ENCODE measurements at regions not wholly inside any gene's neighbourhood (a gene's known extent, or its start where the extent isn't known, plus 50 kb on each side); places are given as distances from the start of the nearest gene placed in this dataset.
A peak's percentile ranks its signal among the peaks of the same experiment; 100 is the strongest.

DNA sequence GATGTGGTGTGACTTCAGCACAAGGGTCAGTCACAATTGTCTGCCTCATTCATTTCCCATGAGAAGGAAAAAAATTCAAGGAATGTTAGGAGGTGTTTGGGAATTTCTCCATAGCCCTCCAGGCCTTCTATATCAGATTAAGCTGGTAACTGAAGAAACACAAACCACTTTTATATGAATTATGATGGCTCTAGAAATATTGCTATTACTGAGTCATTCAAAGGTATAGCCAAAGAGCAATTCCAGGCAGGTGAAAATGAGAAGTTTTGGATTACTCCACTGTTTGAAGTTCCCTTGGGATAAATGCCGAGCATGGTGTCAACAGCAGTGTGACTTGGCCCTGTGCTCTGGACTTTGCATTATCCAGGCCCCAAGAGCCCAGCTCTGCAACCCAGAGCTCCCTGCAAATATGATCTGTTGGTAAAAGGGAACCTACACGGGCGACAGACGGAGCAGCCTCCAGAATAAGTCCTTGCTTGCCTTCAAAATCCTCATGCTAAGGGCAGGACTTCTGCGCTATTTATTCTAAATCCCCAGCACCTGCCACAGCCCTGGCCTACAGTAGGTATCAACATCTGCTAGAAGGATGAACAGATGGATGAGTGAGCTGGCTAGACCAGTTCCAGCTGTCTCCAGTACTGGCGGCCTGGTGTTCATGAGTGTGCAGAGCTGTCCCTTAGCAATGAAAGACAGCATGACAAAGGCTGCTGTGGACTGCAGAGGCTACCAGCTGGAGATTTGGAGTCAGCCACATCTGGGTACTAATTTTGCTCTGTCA lies 67.5 kb upstream of the ZBED5 start:
- Histone ChIP-seq H4K20me1 (ENCODE audit: insufficient read depth) (no peaks in the 10 kb centered on the region), H3K36me3 (ENCODE audit: low read depth) (no peaks in the 10 kb centered on the region), H3K79me2 (ENCODE audit: low read depth) (no peaks in the 10 kb centered on the region), H3K27me3 (ENCODE audit: insufficient read depth, low read depth) (no peaks in the 10 kb centered on the region), H3F3A (ENCODE audit: insufficient read depth, low read depth) (peaks cover 29% of the 10 kb centered on the region), H3K4me1 (replicated peaks; ENCODE audit: insufficient read depth) (peaks cover 47% of the 10 kb centered on the region), H3K9me2 (ENCODE audit: insufficient read depth) (no peaks in the 10 kb centered on the region), H3K27ac (peak overlapping the region; percentile 61), H3K9me3 (ENCODE audit: insufficient read depth, low read depth) (no peaks in the 10 kb centered on the region), H2AFZ (no peak overlapping the region), H3K4me3 (no peak overlapping the region), H3K4me2 (0 out of 2 replicates have a peak overlapping the region, but pooled peaks have one; percentile 7)
- ChIA-PET CTCF (interaction anchor here (1.3 kb wide), 1 partner anchor 9 kb away, joined by 3 read pairs; no protein-coding TSS in a partner anchor), POLR2A (ENCODE audit: unreplicated experiment) (interaction anchor here (0.6 to 1.1 kb wide), 2 partner anchors 31 to 117 kb away, joined by 3 to 7 read pairs; partner anchors contain the start of gene EIF4G2)
- peak in 1 of 2 experiments; percentile 66 for DNase-seq
- intact Hi-C loops (cut with micrococcal nuclease; ENCODE audit: unreplicated experiment): no loop called here
- TF ChIP-seq, protein P1, sequence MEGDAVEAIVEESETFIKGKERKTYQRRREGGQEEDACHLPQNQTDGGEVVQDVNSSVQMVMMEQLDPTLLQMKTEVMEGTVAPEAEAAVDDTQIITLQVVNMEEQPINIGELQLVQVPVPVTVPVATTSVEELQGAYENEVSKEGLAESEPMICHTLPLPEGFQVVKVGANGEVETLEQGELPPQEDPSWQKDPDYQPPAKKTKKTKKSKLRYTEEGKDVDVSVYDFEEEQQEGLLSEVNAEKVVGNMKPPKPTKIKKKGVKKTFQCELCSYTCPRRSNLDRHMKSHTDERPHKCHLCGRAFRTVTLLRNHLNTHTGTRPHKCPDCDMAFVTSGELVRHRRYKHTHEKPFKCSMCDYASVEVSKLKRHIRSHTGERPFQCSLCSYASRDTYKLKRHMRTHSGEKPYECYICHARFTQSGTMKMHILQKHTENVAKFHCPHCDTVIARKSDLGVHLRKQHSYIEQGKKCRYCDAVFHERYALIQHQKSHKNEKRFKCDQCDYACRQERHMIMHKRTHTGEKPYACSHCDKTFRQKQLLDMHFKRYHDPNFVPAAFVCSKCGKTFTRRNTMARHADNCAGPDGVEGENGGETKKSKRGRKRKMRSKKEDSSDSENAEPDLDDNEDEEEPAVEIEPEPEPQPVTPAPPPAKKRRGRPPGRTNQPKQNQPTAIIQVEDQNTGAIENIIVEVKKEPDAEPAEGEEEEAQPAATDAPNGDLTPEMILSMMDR (conservative IDR thresholded peaks at IDR 0.05): no peak
- TF ChIP-seq EZH2 (IDR thresholded peaks at IDR 0.05; ENCODE audit: low read depth): no peak
- BruUV-seq (replicated peaks): no TSS peak

DNA sequence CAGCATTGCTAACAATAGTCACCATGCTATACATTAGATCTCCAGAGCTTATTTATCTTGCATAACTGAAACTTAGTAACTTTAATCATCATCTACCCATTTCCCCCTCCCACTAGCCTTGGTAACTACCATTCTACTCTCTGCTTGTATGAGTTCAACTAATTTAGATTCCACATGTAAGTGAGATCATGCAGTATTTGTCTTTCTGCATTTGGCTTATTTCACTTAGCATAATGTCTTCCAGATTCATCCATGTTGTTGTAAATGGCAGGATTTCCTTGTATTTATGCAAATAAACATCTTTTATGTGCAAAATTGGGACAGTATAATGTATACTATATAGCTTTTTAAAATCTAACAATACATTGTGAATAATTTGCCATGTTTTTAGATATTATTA lies 66.0 kb upstream of the ZBED5 start:
- H3K9me3 ChIP-seq (ENCODE audit: insufficient read depth, low read depth): no peaks in the 10 kb centered on the region
- intact Hi-C loops (cut with micrococcal nuclease; ENCODE audit: unreplicated experiment): no loop called here
- peaks cover 40% of the 10 kb centered on the region for H3K4me1 ChIP-seq (replicated peaks; ENCODE audit: insufficient read depth)
- no peak for DNase-seq
- BruUV-seq (replicated peaks): no TSS peak
- no peaks in the 10 kb centered on the region for H3K9me2 ChIP-seq (ENCODE audit: insufficient read depth)
- no peaks in the 10 kb centered on the region for H3K27me3 ChIP-seq (ENCODE audit: insufficient read depth, low read depth)
- CTCF ChIA-PET: no interaction called here
- no peaks in the 10 kb centered on the region for H3K36me3 ChIP-seq (ENCODE audit: low read depth)
- H3K27ac ChIP-seq: no peak overlapping the region
- no peak overlapping the region for H3K4me2 ChIP-seq
- H3F3A ChIP-seq (ENCODE audit: insufficient read depth, low read depth): peaks cover 29% of the 10 kb centered on the region
- POLR2A ChIA-PET (ENCODE audit: unreplicated experiment): no interaction called here
- no peaks in the 10 kb centered on the region for H3K79me2 ChIP-seq (ENCODE audit: low read depth)
- TF ChIP-seq, protein P1 (conservative IDR thresholded peaks at IDR 0.05): no peak
- TF ChIP-seq EZH2 (IDR thresholded peaks at IDR 0.05; ENCODE audit: low read depth): no peak
- H4K20me1 ChIP-seq (ENCODE audit: insufficient read depth): no peaks in the 10 kb centered on the region
- no peak overlapping the region for H2AFZ ChIP-seq
- no peak overlapping the region for H3K4me3 ChIP-seq

DNA sequence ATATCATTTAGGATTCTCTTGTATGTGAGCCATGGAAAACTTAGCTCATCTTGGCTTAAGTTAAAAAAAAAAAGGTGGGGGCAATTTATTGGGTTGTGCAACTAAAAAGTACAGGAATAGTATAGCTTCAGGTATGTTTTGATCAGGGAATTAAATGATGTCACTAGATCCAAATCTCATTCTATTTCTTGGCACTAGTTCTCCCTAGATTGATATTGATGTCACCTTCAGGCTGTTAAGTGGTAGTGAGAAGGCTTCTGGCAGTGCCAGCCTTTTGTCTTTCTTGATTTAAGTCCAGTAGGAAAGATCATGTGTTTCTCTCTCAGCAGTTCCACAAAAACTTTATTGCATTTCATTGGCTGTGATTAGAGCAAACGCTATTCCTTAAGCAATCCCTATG lies 65.0 kb upstream of the ZBED5 start:
- peaks cover 29% of the 10 kb centered on the region for H3F3A ChIP-seq (ENCODE audit: insufficient read depth, low read depth)
- no peaks in the 10 kb centered on the region for H3K9me2 ChIP-seq (ENCODE audit: insufficient read depth)
- H3K4me3 ChIP-seq: no peak overlapping the region
- H3K27me3 ChIP-seq (ENCODE audit: insufficient read depth, low read depth): no peaks in the 10 kb centered on the region
- peaks cover 8% of the 10 kb centered on the region; the same call in 1 of the 2 replicates for H3K9me3 ChIP-seq (ENCODE audit: insufficient read depth, low read depth)
- H3K27ac ChIP-seq: no peak overlapping the region
- no peaks in the 10 kb centered on the region for H3K79me2 ChIP-seq (ENCODE audit: low read depth)
- POLR2A ChIA-PET (ENCODE audit: unreplicated experiment): no interaction called here
- H3K4me2 ChIP-seq: no peak overlapping the region
- DNase-seq: no peak
- H4K20me1 ChIP-seq (ENCODE audit: insufficient read depth): no peaks in the 10 kb centered on the region
- no peaks in the 10 kb centered on the region for H3K36me3 ChIP-seq (ENCODE audit: low read depth)
- H3K4me1 ChIP-seq (replicated peaks; ENCODE audit: insufficient read depth): peaks cover 35% of the 10 kb centered on the region
- H2AFZ ChIP-seq: no peak overlapping the region
- CTCF ChIA-PET: no interaction called here
- intact Hi-C loops (cut with micrococcal nuclease; ENCODE audit: unreplicated experiment): no loop called here
- TF ChIP-seq, protein P1 (conservative IDR thresholded peaks at IDR 0.05): no peak
- TF ChIP-seq EZH2 (IDR thresholded peaks at IDR 0.05; ENCODE audit: low read depth): no peak
- no TSS peak for BruUV-seq (replicated peaks)
